CD4-positive, alpha-beta T cell treated with Interleukin-6 for 4 hours (primary cell): ENCODE measurements at regions not wholly inside any gene's neighbourhood (a gene's known extent, or its start where the extent isn't known, plus 50 kb on each side); places are given as distances from the start of the nearest gene placed in this dataset.

Experiments
- DNase-seq: peaks from one replicate; pipeline ENCODE4 v3.0.0-alpha.2; 2020; ENCODE audit warnings: mixed read lengths

GRCh38 chr2:237251986-237252385, 162.0 kb downstream of the COL6A3 start:
- no peak for DNase-seq

GRCh38 chr2:237253046-237253702, 160.8 kb downstream of the COL6A3 start:
- DNase-seq, result no peak

- no peak for DNase-seq
Observed at GRCh38 chr2:237254369-237254861, 159.5 kb downstream of the COL6A3 start.

GRCh38 chr2:237254911-237255578, 158.9 kb downstream of the COL6A3 start:
- no peak for DNase-seq

GRCh38 chr2:237256887-237257286, 157.1 kb downstream of the COL6A3 start:
- DNase-seq, result no peak

- DNase-seq, result no peak
Observed at GRCh38 chr2:237257471-237257951, 156.5 kb downstream of the COL6A3 start.

GRCh38 chr2:237258116-237258515, 155.8 kb downstream of the COL6A3 start:
- no peak for DNase-seq

GRCh38 chr2:237258615-237259014, 155.3 kb downstream of the COL6A3 start:
- DNase-seq, result no peak

GRCh38 chr2:237259201-237259600, 154.8 kb downstream of the COL6A3 start:
- DNase-seq, result no peak

- no peak for DNase-seq
Observed at GRCh38 chr2:237260039-237260620, 153.8 kb downstream of the COL6A3 start.

GRCh38 chr2:237260686-237261085, 153.3 kb downstream of the COL6A3 start:
- DNase-seq, result no peak

GRCh38 chr2:237261327-237261726, 152.6 kb downstream of the COL6A3 start:
- DNase-seq, result no peak

- DNase-seq, result no peak
Observed at GRCh38 chr2:237262838-237263771, 150.9 kb downstream of the COL6A3 start.

- no peak for DNase-seq
Observed at GRCh38 chr2:237264480-237265219, 149.3 kb downstream of the COL6A3 start.

- DNase-seq, result no peak
Observed at GRCh38 chr2:237268004-237268708, 145.8 kb downstream of the COL6A3 start.

GRCh38 chr2:237269138-237269875, 144.7 kb downstream of the COL6A3 start:
- DNase-seq, result no peak

GRCh38 chr2:237270520-237270919, 143.4 kb downstream of the COL6A3 start:
- no peak for DNase-seq

- DNase-seq, result no peak
Observed at GRCh38 chr2:237271698-237272652, 142.0 kb downstream of the COL6A3 start.
